T-helper 17 cell (primary cell): ENCODE measurements at regions not wholly inside any gene's neighbourhood (a gene's known extent, or its start where the extent isn't known, plus 50 kb on each side); places are given as distances from the start of the nearest gene placed in this dataset.
"Not testable (repeated sequence)": the region's sequence is repeated elsewhere in the genome, so short reads cannot be mapped to it uniquely, and the experiment has no call there.

Experiments
- ATAC-seq: fragments of 150-1000 bp; cut with Tn5 transposase; 2 replicates; pipeline ENCODE4 v1.10.0; 2021; ENCODE audit warnings: mild to moderate bottlenecking, moderate library complexity
- DNase-seq, 3 donors: peaks; one replicate each; pipeline versions ENCODE4 v3.0.0 to v3.0.0-alpha.2; 2020 to 2021
- H3K9me3 ChIP-seq: one replicate; pipeline ENCODE4 v1.7.0; 2013; ENCODE audit warnings: low read length, mild to moderate bottlenecking; ENCODE audit not compliant: control insufficient read depth, poor library complexity, severe bottlenecking
- H3K27ac Mint-ChIP-seq: one replicate; pipeline ENCODE4 v1.8.0; 2022; ENCODE audit warnings: mild to moderate bottlenecking, moderate library complexity, mixed read lengths
- H3K27me3 Mint-ChIP-seq: one replicate; pipeline ENCODE4 v1.8.0; 2022; ENCODE audit warnings: mixed read lengths
- H3K36me3 Mint-ChIP-seq: one replicate; pipeline ENCODE4 v1.8.0; 2022; ENCODE audit warnings: low read depth, mixed read lengths
- H3K4me1 Mint-ChIP-seq: one replicate; pipeline ENCODE4 v1.8.0; 2022; ENCODE audit warnings: mild to moderate bottlenecking, mixed read lengths
- H3K4me3 Mint-ChIP-seq: one replicate; pipeline ENCODE4 v1.8.0; 2022; ENCODE audit warnings: mild to moderate bottlenecking, moderate library complexity, mixed read lengths

DNA sequence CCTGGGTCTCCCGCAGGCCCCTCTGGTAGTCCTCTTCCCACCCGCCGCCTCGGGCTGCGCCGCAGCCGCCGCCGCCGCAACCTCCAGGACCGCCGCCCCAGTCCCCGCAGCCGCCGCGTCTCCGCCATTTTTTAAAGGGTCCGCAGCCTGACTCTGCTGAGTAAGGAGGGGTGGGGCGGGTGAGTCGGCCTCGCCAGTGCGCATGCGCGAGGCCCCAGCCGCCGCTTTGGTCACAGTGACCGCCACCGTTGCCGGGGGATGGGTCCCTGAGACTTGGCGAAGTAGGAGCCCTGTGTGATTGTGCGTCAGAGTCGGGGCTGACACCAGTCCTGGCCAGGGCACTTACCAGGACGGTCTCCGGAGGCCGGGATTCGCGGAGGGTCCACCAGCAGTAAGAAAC is 1424.2 kb upstream of the PCDH10 start:
- not testable (repeated sequence) for H3K4me3 Mint-ChIP-seq, H3K27ac Mint-ChIP-seq, H3K36me3 Mint-ChIP-seq, H3K4me1 Mint-ChIP-seq, ATAC-seq, H3K9me3 ChIP-seq, H3K27me3 Mint-ChIP-seq
- DNase-seq, result peak in 1 of 3 donors; percentile 26

- H3K36me3 Mint-ChIP-seq, H3K4me1 Mint-ChIP-seq, ATAC-seq, H3K9me3 ChIP-seq, DNase-seq, H3K27me3 Mint-ChIP-seq, H3K27ac Mint-ChIP-seq, H3K4me3 Mint-ChIP-seq: not testable (repeated sequence)
Observed at GRCh38 chr4:131725521-131725920, 1423.6 kb upstream of the PCDH10 start.

GRCh38 chr4:131726940-131727339 is 1422.2 kb upstream of the PCDH10 start:
- ATAC-seq, H3K36me3 Mint-ChIP-seq, H3K27me3 Mint-ChIP-seq, H3K4me1 Mint-ChIP-seq, H3K4me3 Mint-ChIP-seq, H3K27ac Mint-ChIP-seq, H3K9me3 ChIP-seq, DNase-seq: not testable (repeated sequence)

GRCh38 chr4:131727418-131727817 is 1421.7 kb upstream of the PCDH10 start:
- not testable (repeated sequence) for ATAC-seq, H3K4me1 Mint-ChIP-seq, H3K4me3 Mint-ChIP-seq, H3K36me3 Mint-ChIP-seq, DNase-seq, H3K27ac Mint-ChIP-seq, H3K27me3 Mint-ChIP-seq, H3K9me3 ChIP-seq

GRCh38 chr4:131729205-131729604 is 1419.9 kb upstream of the PCDH10 start:
- H3K27me3 Mint-ChIP-seq, H3K4me1 Mint-ChIP-seq, ATAC-seq, DNase-seq, H3K36me3 Mint-ChIP-seq, H3K27ac Mint-ChIP-seq, H3K9me3 ChIP-seq, H3K4me3 Mint-ChIP-seq: not testable (repeated sequence)

DNA sequence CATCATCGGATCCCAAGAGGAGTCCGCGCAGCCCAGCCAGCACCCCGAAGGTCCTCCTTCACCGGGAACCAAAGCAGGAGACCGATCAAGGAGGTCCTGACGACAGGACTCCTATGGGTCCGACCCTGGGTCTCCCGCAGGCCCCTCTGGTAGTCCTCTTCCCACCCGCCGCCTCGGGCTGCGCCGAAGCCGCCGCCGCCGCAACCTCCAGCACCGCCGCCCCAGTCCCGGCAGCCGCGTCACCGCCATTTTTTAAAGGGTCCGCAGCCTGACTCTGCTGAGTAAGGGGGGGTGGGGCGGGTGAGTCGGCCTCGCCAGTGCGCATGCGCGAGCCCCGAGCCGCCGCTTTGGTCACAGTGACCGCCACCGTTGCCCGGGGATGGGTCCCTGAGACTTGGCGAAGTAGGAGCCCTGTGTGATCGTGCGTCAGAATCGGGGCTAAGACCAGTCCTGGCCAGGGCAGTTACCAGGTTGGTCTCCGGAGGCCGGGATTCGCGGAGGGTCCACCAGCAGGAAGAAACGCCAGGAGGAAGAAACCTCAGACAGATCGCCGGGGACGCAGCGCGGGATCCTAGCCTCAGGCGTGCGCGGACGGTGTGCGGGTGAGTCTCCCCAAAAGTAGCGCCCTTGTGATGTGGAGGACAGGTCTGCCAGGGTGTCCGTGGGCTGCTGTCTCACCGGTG is 1419.2 kb upstream of the PCDH10 start:
- DNase-seq, H3K27me3 Mint-ChIP-seq, H3K4me3 Mint-ChIP-seq, H3K27ac Mint-ChIP-seq, H3K36me3 Mint-ChIP-seq, H3K9me3 ChIP-seq, H3K4me1 Mint-ChIP-seq, ATAC-seq: not testable (repeated sequence)

GRCh38 chr4:131730574-131730973 is 1418.5 kb upstream of the PCDH10 start:
- H3K4me3 Mint-ChIP-seq, ATAC-seq, H3K36me3 Mint-ChIP-seq, H3K9me3 ChIP-seq, DNase-seq, H3K27me3 Mint-ChIP-seq, H3K4me1 Mint-ChIP-seq, H3K27ac Mint-ChIP-seq: not testable (repeated sequence)

DNA sequence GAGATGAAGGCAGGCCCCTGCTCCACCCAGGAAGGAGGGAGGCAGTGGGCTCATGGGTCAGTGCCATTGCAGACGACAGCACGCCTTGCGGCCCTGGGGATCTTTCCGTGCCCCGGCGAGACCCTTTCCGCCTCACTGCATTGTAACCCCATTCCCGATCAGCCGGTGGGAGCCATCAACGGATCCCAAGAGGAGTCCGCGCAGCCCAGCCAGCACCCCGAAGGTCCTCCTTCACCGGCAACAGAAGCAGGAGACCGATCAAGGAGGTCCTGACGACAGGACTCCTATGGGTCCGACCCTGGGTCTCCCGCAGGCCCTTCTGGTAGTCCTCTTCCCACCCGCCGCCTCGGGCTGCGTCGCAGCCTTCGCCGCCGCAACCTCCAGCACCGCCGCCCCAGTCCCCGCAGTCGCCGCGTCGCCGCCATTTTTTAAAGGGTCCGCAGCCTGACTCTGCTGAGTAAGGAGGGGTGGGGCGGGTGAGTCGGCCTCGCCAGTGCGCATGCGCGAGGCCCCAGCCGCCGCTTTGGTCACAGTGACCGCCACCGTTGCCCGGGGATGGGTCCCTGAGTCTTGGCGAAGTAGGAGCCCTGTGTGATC is 1417.0 kb upstream of the PCDH10 start:
- DNase-seq, H3K36me3 Mint-ChIP-seq, H3K27ac Mint-ChIP-seq, H3K4me1 Mint-ChIP-seq, H3K9me3 ChIP-seq, ATAC-seq, H3K4me3 Mint-ChIP-seq, H3K27me3 Mint-ChIP-seq: not testable (repeated sequence)

DNA sequence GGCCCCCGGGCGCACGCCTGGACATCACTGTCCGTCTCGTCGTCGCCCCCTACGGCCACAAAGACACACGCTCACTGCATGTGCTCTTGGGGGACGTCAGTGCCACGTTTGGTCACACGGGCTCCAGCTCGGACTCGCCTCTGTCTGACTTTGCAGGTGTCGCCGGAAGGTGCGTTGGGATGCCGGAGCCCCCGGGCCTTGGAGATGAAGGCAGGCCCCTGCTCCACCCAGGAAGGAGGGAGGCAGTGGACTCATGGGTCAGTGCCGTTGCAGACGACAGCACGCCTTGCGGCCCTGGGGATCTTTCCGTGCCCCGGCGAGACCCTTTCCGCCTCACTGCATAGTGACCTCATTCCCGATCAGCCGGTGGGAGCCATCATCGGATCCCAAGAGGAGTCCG is 1414.8 kb upstream of the PCDH10 start:
- not testable (repeated sequence) for H3K4me1 Mint-ChIP-seq, H3K36me3 Mint-ChIP-seq, H3K27me3 Mint-ChIP-seq, H3K27ac Mint-ChIP-seq, ATAC-seq, DNase-seq, H3K9me3 ChIP-seq, H3K4me3 Mint-ChIP-seq

- not testable (repeated sequence) for H3K9me3 ChIP-seq, H3K27me3 Mint-ChIP-seq, H3K36me3 Mint-ChIP-seq, DNase-seq, H3K27ac Mint-ChIP-seq, H3K4me1 Mint-ChIP-seq, H3K4me3 Mint-ChIP-seq, ATAC-seq
Observed at GRCh38 chr4:131734851-131735385, 1414.2 kb upstream of the PCDH10 start.

GRCh38 chr4:131738991-131739390 is 1410.1 kb upstream of the PCDH10 start:
- not testable (repeated sequence) for H3K4me1 Mint-ChIP-seq, H3K27me3 Mint-ChIP-seq, H3K9me3 ChIP-seq, DNase-seq, H3K27ac Mint-ChIP-seq, H3K4me3 Mint-ChIP-seq, ATAC-seq, H3K36me3 Mint-ChIP-seq

DNA sequence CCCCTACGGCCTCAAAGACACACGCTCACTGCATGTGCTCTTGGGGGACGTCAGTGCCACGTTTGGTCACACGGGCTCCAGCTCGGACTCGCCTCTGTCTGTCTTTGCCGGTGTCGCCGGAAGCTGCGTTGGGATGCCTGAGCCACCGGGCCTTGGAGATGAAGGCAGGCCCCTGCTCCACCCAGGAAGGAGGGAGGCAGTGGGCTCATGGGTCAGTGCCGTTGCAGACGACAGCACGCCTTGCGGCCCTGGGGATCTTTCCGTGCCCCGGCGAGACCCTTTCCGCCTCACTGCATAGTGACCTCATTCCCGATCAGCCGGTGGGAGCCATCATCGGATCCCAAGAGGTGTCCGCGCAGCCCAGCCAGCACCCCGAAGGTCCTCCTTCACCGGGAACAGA is 1407.3 kb upstream of the PCDH10 start:
- ATAC-seq, H3K27me3 Mint-ChIP-seq, H3K36me3 Mint-ChIP-seq: not testable (repeated sequence)

GRCh38 chr4:131742536-131743205 is 1406.4 kb upstream of the PCDH10 start:
- H3K27ac Mint-ChIP-seq, H3K4me1 Mint-ChIP-seq, H3K9me3 ChIP-seq, H3K4me3 Mint-ChIP-seq, DNase-seq, ATAC-seq, H3K27me3 Mint-ChIP-seq, H3K36me3 Mint-ChIP-seq: not testable (repeated sequence)

More for the DNA sequence above, 1407.3 kb upstream of the PCDH10 start:
- not testable (repeated sequence) for H3K4me1 Mint-ChIP-seq, H3K9me3 ChIP-seq, H3K27ac Mint-ChIP-seq, DNase-seq, H3K4me3 Mint-ChIP-seq
